ENCODE measurements at regions not wholly inside any gene's neighbourhood (a gene's known extent, or its start where the extent isn't known, plus 50 kb on each side); places are given as distances from the start of the nearest gene placed in this dataset.

GRCh38 chr7:25732766-25733217 lies 419.2 kb upstream of the NFE2L3 start:
- H3K9me3 ChIP-seq (ENCODE audit: insufficient read depth, low read depth) = no peaks in the 10 kb centered on the region
- DNase-seq = no peak
- ChIA-PET CTCF (no interaction called here), POLR2A (ENCODE audit: unreplicated experiment) (no interaction called here)
- no TSS peak for BruUV-seq (replicated peaks)
- no peaks in the 10 kb centered on the region for H3K4me1 ChIP-seq (replicated peaks; ENCODE audit: insufficient read depth)
- intact Hi-C loops (cut with micrococcal nuclease; ENCODE audit: unreplicated experiment) = no loop called here
- H3K36me3 ChIP-seq (ENCODE audit: low read depth) = no peaks in the 10 kb centered on the region
- H4K20me1 ChIP-seq (ENCODE audit: insufficient read depth) = no peaks in the 10 kb centered on the region
- H2AFZ ChIP-seq = no peak overlapping the region
- no peaks in the 10 kb centered on the region for H3F3A ChIP-seq (ENCODE audit: insufficient read depth, low read depth)
- no peak for TF ChIP-seq CTCF (conservative IDR thresholded peaks at IDR 0.05)
- no peak for TF ChIP-seq EZH2 (IDR thresholded peaks at IDR 0.05; ENCODE audit: low read depth)
- no peak overlapping the region for H3K27ac ChIP-seq
- no peak overlapping the region for H3K4me2 ChIP-seq
- H3K4me3 ChIP-seq = no peak overlapping the region
- H3K79me2 ChIP-seq (ENCODE audit: low read depth) = no peaks in the 10 kb centered on the region
- H3K9me2 ChIP-seq (ENCODE audit: insufficient read depth) = no peaks in the 10 kb centered on the region
- H3K27me3 ChIP-seq (ENCODE audit: insufficient read depth, low read depth) = peaks cover 48% of the 10 kb centered on the region

- Histone ChIP-seq H3K27ac (no peak overlapping the region), H3K27me3 (ENCODE audit: insufficient read depth, low read depth) (peaks cover 64% of the 10 kb centered on the region), H3K4me1 (replicated peaks; ENCODE audit: insufficient read depth) (no peaks in the 10 kb centered on the region), H4K20me1 (ENCODE audit: insufficient read depth) (no peaks in the 10 kb centered on the region), H3K4me3 (no peak overlapping the region), H3K36me3 (ENCODE audit: low read depth) (no peaks in the 10 kb centered on the region), H3F3A (ENCODE audit: insufficient read depth, low read depth) (no peaks in the 10 kb centered on the region), H3K4me2 (no peak overlapping the region), H3K9me3 (ENCODE audit: insufficient read depth, low read depth) (no peaks in the 10 kb centered on the region), H2AFZ (no peak overlapping the region), H3K79me2 (ENCODE audit: low read depth) (no peaks in the 10 kb centered on the region), H3K9me2 (ENCODE audit: insufficient read depth) (no peaks in the 10 kb centered on the region)
- ChIA-PET CTCF (no interaction called here), POLR2A (ENCODE audit: unreplicated experiment) (no interaction called here)
- intact Hi-C loops (cut with micrococcal nuclease; ENCODE audit: unreplicated experiment) = no loop called here
- no TSS peak for BruUV-seq (replicated peaks)
- no peak for DNase-seq
- TF ChIP-seq EZH2 (IDR thresholded peaks at IDR 0.05; ENCODE audit: low read depth) (no peak), CTCF (conservative IDR thresholded peaks at IDR 0.05) (no peak)
These were observed 416.2 kb upstream of the NFE2L3 start for GRCh38 chr7:25735674-25736242.

GRCh38 chr7:25738528-25738927 lies 413.5 kb upstream of the NFE2L3 start:
- Histone ChIP-seq H2AFZ (no peak overlapping the region), H3K27ac (no peak overlapping the region), H3K27me3 (ENCODE audit: insufficient read depth, low read depth) (peaks cover 74% of the 10 kb centered on the region), H4K20me1 (ENCODE audit: insufficient read depth) (no peaks in the 10 kb centered on the region), H3K79me2 (ENCODE audit: low read depth) (no peaks in the 10 kb centered on the region), H3F3A (ENCODE audit: insufficient read depth, low read depth) (no peaks in the 10 kb centered on the region), H3K4me2 (no peak overlapping the region), H3K4me1 (replicated peaks; ENCODE audit: insufficient read depth) (no peaks in the 10 kb centered on the region), H3K4me3 (no peak overlapping the region), H3K9me3 (ENCODE audit: insufficient read depth, low read depth) (no peaks in the 10 kb centered on the region), H3K9me2 (ENCODE audit: insufficient read depth) (no peaks in the 10 kb centered on the region), H3K36me3 (ENCODE audit: low read depth) (no peaks in the 10 kb centered on the region)
- CTCF ChIA-PET = interaction anchor here (0.6 kb wide), 1 partner anchor 1456 kb away, joined by 3 read pairs; no protein-coding TSS in a partner anchor
- TF ChIP-seq CTCF (conservative IDR thresholded peaks at IDR 0.05) (no peak), EZH2 (IDR thresholded peaks at IDR 0.05; ENCODE audit: low read depth) (no peak)
- no peak for DNase-seq
- POLR2A ChIA-PET (ENCODE audit: unreplicated experiment) = no interaction called here
- no TSS peak for BruUV-seq (replicated peaks)
- intact Hi-C loops (cut with micrococcal nuclease; ENCODE audit: unreplicated experiment) = no loop called here
